ENCODE measurements at regions not wholly inside any gene's neighbourhood (a gene's known extent, or its start where the extent isn't known, plus 50 kb on each side); places are given as distances from the start of the nearest gene placed in this dataset.

DNA sequence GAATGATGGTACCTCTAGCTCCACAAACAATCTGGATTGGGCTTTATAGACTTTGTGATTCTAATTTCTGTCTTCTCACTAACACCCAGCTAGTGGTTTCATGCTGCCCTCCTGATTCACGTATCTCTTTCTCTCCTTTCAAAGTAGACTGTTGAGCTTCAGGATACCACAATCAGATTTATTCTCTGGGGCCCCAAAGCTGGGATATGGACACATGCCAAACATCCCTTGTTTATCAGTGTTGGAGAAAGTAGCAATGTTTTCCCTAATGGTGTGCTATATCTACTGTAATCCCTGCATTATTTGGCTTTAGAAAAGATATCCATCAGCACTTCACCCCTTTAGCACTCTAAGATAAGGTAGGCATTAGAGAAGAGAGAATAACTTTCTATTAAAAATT lies 361.0 kb downstream of the FGF10 start:
- TF ChIP-seq, protein P1, sequence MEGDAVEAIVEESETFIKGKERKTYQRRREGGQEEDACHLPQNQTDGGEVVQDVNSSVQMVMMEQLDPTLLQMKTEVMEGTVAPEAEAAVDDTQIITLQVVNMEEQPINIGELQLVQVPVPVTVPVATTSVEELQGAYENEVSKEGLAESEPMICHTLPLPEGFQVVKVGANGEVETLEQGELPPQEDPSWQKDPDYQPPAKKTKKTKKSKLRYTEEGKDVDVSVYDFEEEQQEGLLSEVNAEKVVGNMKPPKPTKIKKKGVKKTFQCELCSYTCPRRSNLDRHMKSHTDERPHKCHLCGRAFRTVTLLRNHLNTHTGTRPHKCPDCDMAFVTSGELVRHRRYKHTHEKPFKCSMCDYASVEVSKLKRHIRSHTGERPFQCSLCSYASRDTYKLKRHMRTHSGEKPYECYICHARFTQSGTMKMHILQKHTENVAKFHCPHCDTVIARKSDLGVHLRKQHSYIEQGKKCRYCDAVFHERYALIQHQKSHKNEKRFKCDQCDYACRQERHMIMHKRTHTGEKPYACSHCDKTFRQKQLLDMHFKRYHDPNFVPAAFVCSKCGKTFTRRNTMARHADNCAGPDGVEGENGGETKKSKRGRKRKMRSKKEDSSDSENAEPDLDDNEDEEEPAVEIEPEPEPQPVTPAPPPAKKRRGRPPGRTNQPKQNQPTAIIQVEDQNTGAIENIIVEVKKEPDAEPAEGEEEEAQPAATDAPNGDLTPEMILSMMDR (conservative IDR thresholded peaks at IDR 0.05; ENCODE audit: low read length), result no peak
- no peak for TF ChIP-seq EZH2phosphoT487 (IDR thresholded peaks at IDR 0.05; ENCODE audit: borderline replicate concordance)

Measured in Loucy (cell line).